CD14-positive monocyte (primary cell): ENCODE measurements at regions not wholly inside any gene's neighbourhood (a gene's known extent, or its start where the extent isn't known, plus 50 kb on each side); places are given as distances from the start of the nearest gene placed in this dataset.

Experiments
- DNase-seq, 3 donors: peaks; one replicate each; pipeline ENCODE4 v3.0.0-alpha.2; 2011 to 2022
- H2AFZ ChIP-seq: 2 replicates; pipeline ENCODE4 v1.6.0; 2012; ENCODE audit warnings: mild to moderate bottlenecking, low read depth, low read length, inconsistent platforms; ENCODE audit not compliant: insufficient read depth, poor library complexity, severe bottlenecking
- H3K27ac ChIP-seq, 2 donors: 1 replicate in 1 of 2; 2 replicates in 1 of 2; pipeline ENCODE4 v1.5.1; 2012 to 2013; ENCODE audit warnings: low read length in 2 of 2, control low read depth in 1 of 2, inconsistent platforms in 1 of 2, low read depth in 1 of 2, mild to moderate bottlenecking in 1 of 2
- H3K27me3 ChIP-seq, 2 donors: one replicate each; pipeline versions ENCODE4 v1.6.0 to v1.6.1; 2011 to 2013; ENCODE audit warnings: low read length in 2 of 2; ENCODE audit not compliant: control insufficient read depth in 2 of 2, insufficient read depth in 2 of 2
- H3K36me3 ChIP-seq, 2 donors: replicated peaks in 1 of 2; 1 replicate in 1 of 2; 2 replicates in 1 of 2; pipeline versions ENCODE4 v1.5.1 to v1.6.1; 2012 to 2013; ENCODE audit warnings: low read length in 2 of 2, control low read depth in 1 of 2, inconsistent platforms in 1 of 2, mild to moderate bottlenecking in 1 of 2; ENCODE audit not compliant: insufficient read depth in 2 of 2, control insufficient read depth in 1 of 2
- H3K4me1 ChIP-seq, 2 donors: 1 replicate in 1 of 2; 2 replicates in 1 of 2; pipeline versions ENCODE4 v1.5.1 to v1.6.1; 2012 to 2013; ENCODE audit warnings: low read length in 2 of 2, control low read depth in 1 of 2, inconsistent platforms in 1 of 2, mild to moderate bottlenecking in 1 of 2, moderate library complexity in 1 of 2; ENCODE audit not compliant: insufficient read depth in 2 of 2, control insufficient read depth in 1 of 2
- H3K4me2 ChIP-seq: replicated peaks from 2 replicates; pipeline ENCODE3; 2012; ENCODE audit warnings: low read length, moderate library complexity, mild to moderate bottlenecking; ENCODE audit not compliant: poor library complexity, severe bottlenecking; ENCODE audit errors: extremely low read depth
- H3K4me3 ChIP-seq, 3 experiments: fragments of 200-600 bp in 1 of 3; sonication (generic) in 1 of 3; replicated peaks in 1 of 3; 1 replicate in 2 of 3; 2 replicates in 1 of 3; pipeline ENCODE4 v1.5.1; 2011 to 2013; ENCODE audit warnings: low read length in 3 of 3, mild to moderate bottlenecking in 3 of 3, control low read depth in 2 of 3, low read depth in 2 of 3, inconsistent platforms in 1 of 3, moderate library complexity in 1 of 3
- H3K79me2 ChIP-seq: 2 replicates; pipeline ENCODE4 v1.6.0; 2012; ENCODE audit warnings: mild to moderate bottlenecking, control low read depth, inconsistent platforms, low read length, moderate library complexity; ENCODE audit not compliant: insufficient read depth
- H3K9ac ChIP-seq: 2 replicates; pipeline ENCODE4 v1.6.0; 2017; ENCODE audit warnings: low read length, mild to moderate bottlenecking; ENCODE audit not compliant: insufficient read depth, poor library complexity, severe bottlenecking
- H3K9me3 ChIP-seq, 2 donors: replicated peaks in 1 of 2; 1 replicate in 1 of 2; 2 replicates in 1 of 2; pipeline versions ENCODE4 v1.5.1 to v1.6.1; 2012 to 2013; ENCODE audit warnings: low read length in 2 of 2, control low read depth in 1 of 2; ENCODE audit not compliant: control insufficient read depth in 1 of 2, insufficient read depth in 1 of 2
- H4K20me1 ChIP-seq: 2 replicates; pipeline ENCODE4 v1.6.0; 2012; ENCODE audit warnings: mild to moderate bottlenecking, low read length, control low read depth, moderate library complexity; ENCODE audit not compliant: insufficient read depth
- H3K27ac Mint-ChIP-seq, 7 donors: one replicate each; pipeline ENCODE4 v1.8.0; 2020; ENCODE audit warnings: mild to moderate bottlenecking in 7 of 7, mixed read lengths in 7 of 7, moderate library complexity in 6 of 7, inconsistent platforms in 2 of 7
- H3K27me3 Mint-ChIP-seq, 3 donors: one replicate each; pipeline ENCODE4 v1.8.0; 2021 to 2022; ENCODE audit warnings: low read depth in 3 of 3, mild to moderate bottlenecking in 3 of 3, mixed read lengths in 3 of 3, moderate library complexity in 3 of 3, inconsistent platforms in 1 of 3
- H3K36me3 Mint-ChIP-seq, 2 donors: one replicate each; pipeline ENCODE4 v1.8.0; 2020; ENCODE audit warnings: mixed read lengths in 2 of 2, inconsistent platforms in 1 of 2, mild to moderate bottlenecking in 1 of 2
- H3K4me1 Mint-ChIP-seq: one replicate; pipeline ENCODE4 v1.8.0; 2020; ENCODE audit warnings: mild to moderate bottlenecking, mixed read lengths
- H3K4me3 Mint-ChIP-seq, 2 donors: one replicate each; pipeline ENCODE4 v1.8.0; 2020; ENCODE audit warnings: mild to moderate bottlenecking in 2 of 2, mixed read lengths in 2 of 2, moderate library complexity in 1 of 2
- H3K9me3 Mint-ChIP-seq, 7 donors: one replicate each; pipeline ENCODE4 v1.8.0; 2020 to 2022; ENCODE audit warnings: mixed read lengths in 7 of 7, mild to moderate bottlenecking in 6 of 7, moderate library complexity in 6 of 7, inconsistent platforms in 2 of 7
- WGBS: methylation state at CpG from one replicate; pipeline ENCODE4 v1.1.5; 2013; ENCODE audit warnings: missing lambda C conversion rate; ENCODE audit not compliant: insufficient coverage; 5-methylcytosine and 5-hydroxymethylcytosine counted together
- intact Hi-C, 2 donors: fragments of 100-400 bp; cut with micrococcal nuclease; formaldehyde crosslinking; loops; one replicate each; pipeline versions ENCODE4 v1.15.0 to v1.15.1; 2023
- TF ChIP-seq, protein P1 (sequence below): fragments of 200-600 bp; IDR thresholded peaks from one replicate; pipeline ENCODE4 v1.8.0; 2022; ENCODE audit warnings: antibody characterized with exemption, mild to moderate bottlenecking

DNA sequence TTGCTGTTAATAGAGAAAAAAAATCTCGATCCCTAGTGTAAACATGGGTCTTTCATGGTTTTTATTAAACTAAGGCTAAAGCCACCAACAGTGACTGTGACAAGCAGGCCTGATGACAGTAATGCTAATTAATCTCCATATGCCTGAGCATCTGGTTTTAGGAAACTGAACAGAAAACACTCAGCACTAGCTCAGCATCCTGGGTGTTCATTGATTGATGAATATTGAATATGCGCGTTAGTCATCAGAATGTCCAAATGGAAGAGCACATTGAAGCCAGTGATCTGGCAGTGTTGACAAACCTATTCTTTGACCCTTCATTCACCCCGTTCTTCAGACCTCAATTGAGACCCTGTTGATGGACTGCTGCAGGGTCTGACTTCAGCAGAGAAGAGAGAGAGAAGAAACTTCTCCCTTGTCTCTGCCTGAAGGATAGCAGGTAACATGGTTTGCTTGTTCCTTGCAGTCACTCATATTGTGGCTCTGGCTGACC, 283.8 kb downstream of the RDH14 start:
- Mint-ChIP-seq H3K9me3 (peaks cover 0 to 12% (median 7%) of the 10 kb centered on the region in 7 donors), H3K4me3 (no peak overlapping the region), H3K27me3 (peaks cover 0 to 3% (median 2%) of the 10 kb centered on the region in 3 donors), H3K36me3 (no peaks in the 10 kb centered on the region), H3K27ac (no peak overlapping the region), H3K4me1 (no peaks in the 10 kb centered on the region)
- no peak for DNase-seq
- intact Hi-C loops = no loop called here
- H3K4me3 ChIP-seq = no peak overlapping the region
- TF ChIP-seq, protein P1, sequence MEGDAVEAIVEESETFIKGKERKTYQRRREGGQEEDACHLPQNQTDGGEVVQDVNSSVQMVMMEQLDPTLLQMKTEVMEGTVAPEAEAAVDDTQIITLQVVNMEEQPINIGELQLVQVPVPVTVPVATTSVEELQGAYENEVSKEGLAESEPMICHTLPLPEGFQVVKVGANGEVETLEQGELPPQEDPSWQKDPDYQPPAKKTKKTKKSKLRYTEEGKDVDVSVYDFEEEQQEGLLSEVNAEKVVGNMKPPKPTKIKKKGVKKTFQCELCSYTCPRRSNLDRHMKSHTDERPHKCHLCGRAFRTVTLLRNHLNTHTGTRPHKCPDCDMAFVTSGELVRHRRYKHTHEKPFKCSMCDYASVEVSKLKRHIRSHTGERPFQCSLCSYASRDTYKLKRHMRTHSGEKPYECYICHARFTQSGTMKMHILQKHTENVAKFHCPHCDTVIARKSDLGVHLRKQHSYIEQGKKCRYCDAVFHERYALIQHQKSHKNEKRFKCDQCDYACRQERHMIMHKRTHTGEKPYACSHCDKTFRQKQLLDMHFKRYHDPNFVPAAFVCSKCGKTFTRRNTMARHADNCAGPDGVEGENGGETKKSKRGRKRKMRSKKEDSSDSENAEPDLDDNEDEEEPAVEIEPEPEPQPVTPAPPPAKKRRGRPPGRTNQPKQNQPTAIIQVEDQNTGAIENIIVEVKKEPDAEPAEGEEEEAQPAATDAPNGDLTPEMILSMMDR = no peak
- no peak overlapping the region for H2AFZ ChIP-seq
- H3K36me3 ChIP-seq = no peaks in the 10 kb centered on the region
- H3K4me2 ChIP-seq = no peak overlapping the region
- WGBS = no CpG with 5 or more reads among the region's 4 CpGs
- no peak overlapping the region for H3K9ac ChIP-seq
- H3K9me3 ChIP-seq = peaks cover 0 to 10% of the 10 kb centered on the region in 2 donors
- no peaks in the 10 kb centered on the region for H3K27me3 ChIP-seq
- H4K20me1 ChIP-seq = no peaks in the 10 kb centered on the region
- no peaks in the 10 kb centered on the region for H3K4me1 ChIP-seq
- no peaks in the 10 kb centered on the region for H3K79me2 ChIP-seq
- no peak overlapping the region for H3K27ac ChIP-seq

DNA sequence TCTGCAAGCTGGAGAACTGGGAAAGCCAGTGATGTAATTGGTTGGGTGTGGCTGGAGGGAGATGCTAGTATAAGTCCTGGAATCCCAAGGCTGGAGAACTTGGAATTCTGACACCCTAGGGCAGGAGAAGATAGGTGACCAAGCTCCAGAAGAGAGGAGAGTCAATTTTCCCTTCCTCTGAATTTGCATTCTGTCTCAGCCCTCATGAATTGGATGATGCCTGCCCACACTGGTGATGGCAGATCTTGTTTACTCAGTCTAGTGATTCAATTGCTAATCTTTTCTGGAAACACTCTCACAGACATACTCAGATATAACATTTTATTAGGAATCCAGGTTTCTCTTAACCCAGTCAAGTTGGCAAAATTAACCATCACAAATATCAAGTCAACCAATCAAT, 287.2 kb downstream of the RDH14 start:
- DNase-seq = no peak
- Histone ChIP-seq H3K27ac (no peak overlapping the region), H4K20me1 (no peaks in the 10 kb centered on the region), H3K27me3 (no peaks in the 10 kb centered on the region), H3K4me1 (no peaks in the 10 kb centered on the region), H3K36me3 (no peaks in the 10 kb centered on the region), H3K9me3 (peaks cover 0 to 9% of the 10 kb centered on the region in 2 donors), H3K9ac (no peak overlapping the region), H3K4me2 (no peak overlapping the region), H3K4me3 (no peak overlapping the region), H3K79me2 (no peaks in the 10 kb centered on the region), H2AFZ (no peak overlapping the region)
- Mint-ChIP-seq H3K9me3 (peaks cover 0 to 3% (median 2%) of the 10 kb centered on the region in 7 donors), H3K4me1 (no peaks in the 10 kb centered on the region), H3K36me3 (no peaks in the 10 kb centered on the region), H3K27ac (peak overlapping the region in 1 of 7 donors; percentile 74), H3K27me3 (no peaks in the 10 kb centered on the region), H3K4me3 (no peak overlapping the region)
- TF ChIP-seq, protein P1 = no peak
- intact Hi-C loops = no loop called here
